Sigmoid colon (tissue), 4 donors: ENCODE measurements at regions not wholly inside any gene's neighbourhood (a gene's known extent, or its start where the extent isn't known, plus 50 kb on each side); places are given as distances from the start of the nearest gene placed in this dataset.

Source experiments
- EP300 ChIP-seq, 4 donors: sonication (generic); formaldehyde crosslinking; IDR thresholded peaks; one replicate each; pipeline ENCODE4 v1.6.1; 2017; ENCODE audit warnings: antibody characterized with exemption in 4 of 4
- POLR2A ChIP-seq, 2 donors: fragments of 450-650 bp; IDR thresholded peaks; one replicate each; pipeline ENCODE4 v1.6.1; 2016; ENCODE audit warnings: antibody characterized with exemption in 2 of 2, mild to moderate bottlenecking in 2 of 2, moderate library complexity in 2 of 2
- TF ChIP-seq, protein P1 (sequence below), 4 experiments: fragments of 450-650 bp in 3 of 4; fragments of 200-600 bp in 1 of 4; IDR thresholded peaks; one replicate each; pipeline ENCODE4 v1.5.1; 2016 to 2019; ENCODE audit warnings: antibody characterized with exemption in 4 of 4, mild to moderate bottlenecking in 3 of 4, moderate library complexity in 2 of 4

GRCh38 chr18:77197073-77197472 is 52.6 kb upstream of the GALR1 start:
- TF ChIP-seq EP300 (IDR thresholded peaks at IDR 0.05) = no peak
- no peak for TF ChIP-seq POLR2A (IDR thresholded peaks at IDR 0.05)
- TF ChIP-seq, protein P1, sequence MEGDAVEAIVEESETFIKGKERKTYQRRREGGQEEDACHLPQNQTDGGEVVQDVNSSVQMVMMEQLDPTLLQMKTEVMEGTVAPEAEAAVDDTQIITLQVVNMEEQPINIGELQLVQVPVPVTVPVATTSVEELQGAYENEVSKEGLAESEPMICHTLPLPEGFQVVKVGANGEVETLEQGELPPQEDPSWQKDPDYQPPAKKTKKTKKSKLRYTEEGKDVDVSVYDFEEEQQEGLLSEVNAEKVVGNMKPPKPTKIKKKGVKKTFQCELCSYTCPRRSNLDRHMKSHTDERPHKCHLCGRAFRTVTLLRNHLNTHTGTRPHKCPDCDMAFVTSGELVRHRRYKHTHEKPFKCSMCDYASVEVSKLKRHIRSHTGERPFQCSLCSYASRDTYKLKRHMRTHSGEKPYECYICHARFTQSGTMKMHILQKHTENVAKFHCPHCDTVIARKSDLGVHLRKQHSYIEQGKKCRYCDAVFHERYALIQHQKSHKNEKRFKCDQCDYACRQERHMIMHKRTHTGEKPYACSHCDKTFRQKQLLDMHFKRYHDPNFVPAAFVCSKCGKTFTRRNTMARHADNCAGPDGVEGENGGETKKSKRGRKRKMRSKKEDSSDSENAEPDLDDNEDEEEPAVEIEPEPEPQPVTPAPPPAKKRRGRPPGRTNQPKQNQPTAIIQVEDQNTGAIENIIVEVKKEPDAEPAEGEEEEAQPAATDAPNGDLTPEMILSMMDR (IDR thresholded peaks at IDR 0.05) = no peak
